ENCODE measurements at regions not wholly inside any gene's neighbourhood (a gene's known extent, or its start where the extent isn't known, plus 50 kb on each side); places are given as distances from the start of the nearest gene placed in this dataset.

- Mint-ChIP-seq H3K27me3 (no peaks in the 10 kb centered on the region), H3K9me3 (no peaks in the 10 kb centered on the region), H3K27ac (ENCODE audit: low read depth) (no peak overlapping the region), H3K36me3 (ENCODE audit: insufficient read depth) (no peaks in the 10 kb centered on the region), H3K4me1 (no peaks in the 10 kb centered on the region), H3K4me3 (no peak overlapping the region)
- no peak for ATAC-seq (replicated peaks; ENCODE audit: extremely low read depth, poor library complexity, severe bottlenecking)
- DNase-seq (ENCODE audit: low spot score in 2 of 2), result no peak
Measured at GRCh38 chr7:42315103-42315502, 78.1 kb upstream of the GLI3 start.

- DNase-seq (ENCODE audit: low spot score in 2 of 2) (no peak), ATAC-seq (replicated peaks; ENCODE audit: extremely low read depth, poor library complexity, severe bottlenecking) (no peak)
- H3K9me3 Mint-ChIP-seq, result no peaks in the 10 kb centered on the region
- H3K27ac Mint-ChIP-seq (ENCODE audit: low read depth), result no peak overlapping the region
- no peak overlapping the region for H3K4me3 Mint-ChIP-seq
- H3K27me3 Mint-ChIP-seq, result no peaks in the 10 kb centered on the region
- H3K36me3 Mint-ChIP-seq (ENCODE audit: insufficient read depth), result no peaks in the 10 kb centered on the region
- no peaks in the 10 kb centered on the region for H3K4me1 Mint-ChIP-seq
Measured at GRCh38 chr7:42314696-42315095, 77.7 kb upstream of the GLI3 start.

DNA sequence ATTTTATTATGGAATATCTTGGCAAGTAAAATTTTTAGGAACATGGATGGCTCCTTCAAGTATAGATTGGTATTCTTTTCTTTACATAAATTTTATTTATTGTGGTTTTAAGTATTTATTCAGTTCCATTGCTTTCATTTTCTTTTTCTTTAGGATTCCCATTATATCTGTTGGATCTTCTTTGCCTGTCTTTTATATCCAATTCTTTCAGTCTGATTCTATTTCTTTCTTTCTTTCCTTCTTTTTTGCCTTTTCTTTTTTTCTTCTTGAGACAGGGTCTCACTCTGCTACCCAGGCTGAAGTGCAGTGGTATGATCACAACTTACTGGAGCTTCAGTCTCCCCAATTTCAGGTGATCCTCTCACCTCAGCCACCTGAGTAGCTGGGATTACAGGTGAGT is 74.2 kb upstream of the GLI3 start:
- H3K27me3 Mint-ChIP-seq, result no peaks in the 10 kb centered on the region
- H3K27ac Mint-ChIP-seq (ENCODE audit: low read depth), result no peak overlapping the region
- ATAC-seq (replicated peaks; ENCODE audit: extremely low read depth, poor library complexity, severe bottlenecking) (no peak), DNase-seq (ENCODE audit: low spot score in 2 of 2) (no peak)
- H3K9me3 Mint-ChIP-seq, result peaks cover 5% of the 10 kb centered on the region
- no peaks in the 10 kb centered on the region for H3K4me1 Mint-ChIP-seq
- H3K36me3 Mint-ChIP-seq (ENCODE audit: insufficient read depth), result no peaks in the 10 kb centered on the region
- H3K4me3 Mint-ChIP-seq, result no peak overlapping the region

- no peaks in the 10 kb centered on the region for H3K4me1 Mint-ChIP-seq
- H3K9me3 Mint-ChIP-seq, result no peaks in the 10 kb centered on the region
- ATAC-seq (replicated peaks; ENCODE audit: extremely low read depth, poor library complexity, severe bottlenecking), result no peak
- H3K4me3 Mint-ChIP-seq, result no peak overlapping the region
- no peak overlapping the region for H3K27ac Mint-ChIP-seq (ENCODE audit: low read depth)
- no peaks in the 10 kb centered on the region for H3K36me3 Mint-ChIP-seq (ENCODE audit: insufficient read depth)
- no peak for DNase-seq (ENCODE audit: low spot score in 2 of 2)
- H3K27me3 Mint-ChIP-seq, result no peaks in the 10 kb centered on the region
Measured at GRCh38 chr7:42292991-42293521, 56.0 kb upstream of the GLI3 start.

- Mint-ChIP-seq H3K4me3 (no peak overlapping the region), H3K27ac (ENCODE audit: low read depth) (no peak overlapping the region), H3K4me1 (no peaks in the 10 kb centered on the region), H3K36me3 (ENCODE audit: insufficient read depth) (no peaks in the 10 kb centered on the region), H3K27me3 (no peaks in the 10 kb centered on the region), H3K9me3 (no peaks in the 10 kb centered on the region)
- ATAC-seq (replicated peaks; ENCODE audit: extremely low read depth, poor library complexity, severe bottlenecking), result no peak
- no peak for DNase-seq (ENCODE audit: low spot score in 2 of 2)
Measured at GRCh38 chr7:42289473-42289872, 52.5 kb upstream of the GLI3 start.
